ENCODE measurements at regions not wholly inside any gene's neighbourhood (a gene's known extent, or its start where the extent isn't known, plus 50 kb on each side); places are given as distances from the start of the nearest gene placed in this dataset.

- Histone ChIP-seq H3K36me3 (ENCODE audit: control insufficient read depth in 4 of 4, insufficient read depth in 4 of 4, low read length in 4 of 4) (no peaks in the 10 kb centered on the region), H3K27ac (ENCODE audit: low read depth in 1 of 2, low read length in 1 of 2) (peak overlapping the region; percentile 14 to 74), H3K27me3 (ENCODE audit: control insufficient read depth in 3 of 3, insufficient read depth in 3 of 3, low read length in 2 of 3) (no peaks in the 10 kb centered on the region), H3K9me3 (ENCODE audit: control insufficient read depth in 4 of 4, insufficient read depth in 3 of 4, low read length in 3 of 4) (peaks cover 0 to 1% (median under 1%) of the 10 kb centered on the region in 4 donors), H3K4me3 (no peak overlapping the region), H3K9ac (ENCODE audit: insufficient read depth in 1 of 2, low read length in 2 of 2) (no peak overlapping the region), H3K4me1 (ENCODE audit: control insufficient read depth in 5 of 5, insufficient read depth in 5 of 5, low read length in 5 of 5) (peaks cover 0 to 6% (median 0%) of the 10 kb centered on the region in 5 donors)
- ATAC-seq (ENCODE audit: insufficient read depth, low FRiP score) (no peak), DNase-seq (peak in 1 of 3 donors; percentile 34)
- TF ChIP-seq CTCF (IDR thresholded peaks at IDR 0.05; ENCODE audit: control extremely low read depth, extremely low read depth) = no peak
- 17 to 22% methylated on average over 10 of the region's 10 CpGs for WGBS, 2 donors
Observed at GRCh38 chr16:73122604-73123391, 74.9 kb upstream of the ZFHX3 start.

- Histone ChIP-seq H3K9ac (ENCODE audit: insufficient read depth in 1 of 2, low read length in 2 of 2) (no peak overlapping the region), H3K27ac (ENCODE audit: low read depth in 1 of 2, low read length in 1 of 2) (no peak overlapping the region), H3K4me1 (ENCODE audit: control insufficient read depth in 5 of 5, insufficient read depth in 5 of 5, low read length in 5 of 5) (peaks cover 0 to 3% (median 0%) of the 10 kb centered on the region in 5 donors), H3K4me3 (no peak overlapping the region), H3K27me3 (ENCODE audit: control insufficient read depth in 3 of 3, insufficient read depth in 3 of 3, low read length in 2 of 3) (no peaks in the 10 kb centered on the region), H3K36me3 (ENCODE audit: control insufficient read depth in 4 of 4, insufficient read depth in 4 of 4, low read length in 4 of 4) (no peaks in the 10 kb centered on the region), H3K9me3 (ENCODE audit: control insufficient read depth in 4 of 4, insufficient read depth in 3 of 4, low read length in 3 of 4) (peaks cover 0 to 3% (median 1%) of the 10 kb centered on the region in 4 donors)
- 87 to 92% methylated on average over 2 of the region's 2 CpGs for WGBS, 2 donors
- no peak for TF ChIP-seq CTCF (IDR thresholded peaks at IDR 0.05; ENCODE audit: control extremely low read depth, extremely low read depth)
- ATAC-seq (ENCODE audit: insufficient read depth, low FRiP score) (no peak), DNase-seq (no peak)
Observed at GRCh38 chr16:73116576-73116975, 68.6 kb upstream of the ZFHX3 start.

GRCh38 chr16:73113336-73113735, 65.4 kb upstream of the ZFHX3 start:
- Histone ChIP-seq H3K9ac (ENCODE audit: insufficient read depth in 1 of 2, low read length in 2 of 2) (no peak overlapping the region), H3K27me3 (ENCODE audit: control insufficient read depth in 3 of 3, insufficient read depth in 3 of 3, low read length in 2 of 3) (no peaks in the 10 kb centered on the region), H3K4me3 (no peak overlapping the region), H3K9me3 (ENCODE audit: control insufficient read depth in 4 of 4, insufficient read depth in 3 of 4, low read length in 3 of 4) (peaks cover 0 to 4% (median 2%) of the 10 kb centered on the region in 4 donors), H3K4me1 (ENCODE audit: control insufficient read depth in 5 of 5, insufficient read depth in 5 of 5, low read length in 5 of 5) (peaks cover 0 to 3% (median 0%) of the 10 kb centered on the region in 5 donors), H3K36me3 (ENCODE audit: control insufficient read depth in 4 of 4, insufficient read depth in 4 of 4, low read length in 4 of 4) (no peaks in the 10 kb centered on the region), H3K27ac (ENCODE audit: low read depth in 1 of 2, low read length in 1 of 2) (no peak overlapping the region)
- ATAC-seq (ENCODE audit: insufficient read depth, low FRiP score) = peak; percentile 69
- TF ChIP-seq CTCF (IDR thresholded peaks at IDR 0.05; ENCODE audit: control extremely low read depth, extremely low read depth) = no peak
- DNase-seq = no peak
- 57 to 76% methylated on average over 6 of the region's 6 CpGs for WGBS, 2 donors

Measured in lung (tissue), 11 donors.